AG09319 (cell line): ENCODE measurements at regions not wholly inside any gene's neighbourhood (a gene's known extent, or its start where the extent isn't known, plus 50 kb on each side); places are given as distances from the start of the nearest gene placed in this dataset.

Experiments
- DNase-seq: peaks from one replicate; pipeline ENCODE4 v3.0.0-alpha.2; 2010; ENCODE audit warnings: low read depth; ENCODE audit errors: extremely low read depth
- CTCF ChIP-seq: IDR thresholded peaks from 2 replicates; pipeline ENCODE4 v1.5.1; 2011; ENCODE audit warnings: low read depth, mild to moderate bottlenecking, inconsistent platforms, low read length, moderate library complexity

GRCh38 chr16:73605309-73605708 lies 557.4 kb upstream of the ZFHX3 start:
- no peak for DNase-seq
- TF ChIP-seq CTCF = no peak

DNA sequence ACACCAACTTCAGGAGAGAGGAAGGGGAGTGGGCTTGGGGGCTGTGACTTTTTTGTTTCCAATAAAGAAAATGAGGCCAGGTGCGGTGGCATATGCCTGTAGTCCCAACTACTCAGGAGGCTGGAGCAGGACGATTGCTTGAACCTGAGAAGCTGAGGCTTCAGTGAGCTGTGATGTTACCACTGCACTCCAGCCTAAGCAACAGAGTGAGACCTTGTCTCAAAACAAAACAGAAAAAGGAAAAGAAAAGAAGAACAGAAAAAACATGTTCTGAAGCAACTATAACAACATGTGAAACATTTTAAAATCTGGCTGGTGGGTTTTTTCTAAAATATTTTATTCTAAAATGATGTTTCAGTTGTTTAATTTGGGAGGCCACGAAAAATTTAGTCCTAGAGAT lies 554.0 kb upstream of the ZFHX3 start:
- DNase-seq = no peak
- no peak for TF ChIP-seq CTCF

DNA sequence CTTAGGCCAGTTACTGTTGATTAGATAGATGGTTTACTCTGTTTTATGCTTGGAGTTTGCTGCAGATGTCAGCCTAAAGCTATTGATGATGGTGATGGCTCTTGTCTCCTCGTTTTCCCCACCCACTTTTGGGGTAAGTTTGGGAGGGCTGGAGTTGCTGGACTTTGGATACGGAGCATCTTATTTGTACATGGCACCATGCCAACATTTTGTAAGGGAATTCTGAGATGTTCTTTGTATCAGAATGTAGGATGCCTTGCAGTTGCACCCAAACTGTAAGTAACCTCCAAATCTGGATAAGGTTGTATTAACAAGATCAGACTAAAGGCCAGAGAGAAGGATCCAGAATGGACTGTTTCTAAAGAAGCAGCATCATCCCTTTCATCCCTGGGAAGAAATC lies 551.9 kb upstream of the ZFHX3 start:
- no peak for TF ChIP-seq CTCF
- DNase-seq = no peak

GRCh38 chr16:73599351-73599750 lies 551.4 kb upstream of the ZFHX3 start:
- TF ChIP-seq CTCF = no peak

GRCh38 chr16:73584157-73584556 lies 536.2 kb upstream of the ZFHX3 start:
- no peak for TF ChIP-seq CTCF

More at GRCh38 chr16:73599351-73599750, 551.4 kb upstream of the ZFHX3 start:
- DNase-seq = no peak

DNA sequence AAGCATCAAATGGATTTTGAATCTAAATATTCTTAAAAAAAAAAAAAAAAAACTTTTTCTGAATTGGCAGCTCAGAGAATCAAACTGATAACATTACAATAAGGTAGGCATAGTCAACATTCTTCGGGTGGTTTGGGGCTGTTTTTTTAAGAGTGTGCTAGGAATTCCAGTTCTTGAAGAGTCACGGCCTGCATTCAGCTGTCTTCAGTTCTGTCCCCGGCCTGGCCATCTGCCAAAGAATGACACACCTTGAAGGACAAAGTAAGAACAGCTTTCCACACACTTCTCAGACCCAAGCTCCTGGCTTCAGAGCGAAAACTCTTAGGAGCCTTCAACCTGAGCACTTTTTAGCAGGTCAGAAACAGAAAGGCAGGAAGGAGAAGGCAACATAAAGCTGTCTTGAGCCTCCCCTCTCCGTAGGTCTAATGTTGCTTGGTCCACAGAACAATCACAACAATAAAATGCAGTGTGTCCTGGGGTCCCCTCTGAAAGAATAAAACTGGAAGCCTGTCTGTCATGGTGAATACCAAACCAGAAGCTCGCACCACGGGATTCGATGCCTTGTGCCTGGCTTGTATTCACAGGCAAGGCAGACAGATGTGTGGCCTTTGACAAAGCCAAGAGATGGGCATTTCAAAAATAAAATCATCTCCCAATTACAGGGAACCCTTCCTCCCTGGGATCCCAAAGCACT lies 524.4 kb upstream of the ZFHX3 start:
- DNase-seq = no peak
- TF ChIP-seq CTCF = no peak

More at GRCh38 chr16:73584157-73584556, 536.2 kb upstream of the ZFHX3 start:
- no peak for DNase-seq

DNA sequence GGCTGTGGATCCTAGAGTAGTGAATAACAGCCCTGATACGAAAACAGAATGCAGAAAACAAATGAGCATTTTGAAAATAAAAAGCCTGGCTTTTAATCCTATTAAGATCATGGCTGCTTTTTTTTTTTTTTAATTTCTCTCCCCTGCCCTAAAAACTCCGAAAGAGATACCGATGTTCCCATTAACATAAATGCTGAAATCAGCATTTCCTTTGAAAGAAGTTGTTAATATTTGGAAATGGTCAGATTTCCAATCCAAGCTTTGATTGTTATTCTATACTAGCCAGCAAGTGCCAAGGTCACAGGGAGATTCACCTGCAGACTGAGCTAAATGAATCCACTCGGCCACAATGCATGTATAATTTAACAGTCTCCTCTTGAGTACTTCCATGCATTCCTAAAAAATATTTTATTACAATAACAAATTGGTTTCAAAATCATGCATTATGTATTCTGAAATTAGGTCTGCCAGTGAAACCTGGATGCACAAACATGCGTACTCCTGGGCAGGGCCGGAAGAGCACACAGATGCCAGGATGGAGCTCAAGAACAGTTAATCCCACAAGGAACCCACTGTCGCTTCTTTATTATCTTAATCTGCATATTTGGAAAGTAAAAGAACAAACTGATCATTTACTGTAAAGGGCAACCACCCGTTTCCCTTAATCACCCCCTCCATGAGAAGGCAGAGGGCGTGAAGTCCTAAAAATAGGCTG lies 521.5 kb upstream of the ZFHX3 start:
- no peak for DNase-seq
- TF ChIP-seq CTCF = no peak
